ENCODE measurements at regions not wholly inside any gene's neighbourhood (a gene's known extent, or its start where the extent isn't known, plus 50 kb on each side); places are given as distances from the start of the nearest gene placed in this dataset.

DNA sequence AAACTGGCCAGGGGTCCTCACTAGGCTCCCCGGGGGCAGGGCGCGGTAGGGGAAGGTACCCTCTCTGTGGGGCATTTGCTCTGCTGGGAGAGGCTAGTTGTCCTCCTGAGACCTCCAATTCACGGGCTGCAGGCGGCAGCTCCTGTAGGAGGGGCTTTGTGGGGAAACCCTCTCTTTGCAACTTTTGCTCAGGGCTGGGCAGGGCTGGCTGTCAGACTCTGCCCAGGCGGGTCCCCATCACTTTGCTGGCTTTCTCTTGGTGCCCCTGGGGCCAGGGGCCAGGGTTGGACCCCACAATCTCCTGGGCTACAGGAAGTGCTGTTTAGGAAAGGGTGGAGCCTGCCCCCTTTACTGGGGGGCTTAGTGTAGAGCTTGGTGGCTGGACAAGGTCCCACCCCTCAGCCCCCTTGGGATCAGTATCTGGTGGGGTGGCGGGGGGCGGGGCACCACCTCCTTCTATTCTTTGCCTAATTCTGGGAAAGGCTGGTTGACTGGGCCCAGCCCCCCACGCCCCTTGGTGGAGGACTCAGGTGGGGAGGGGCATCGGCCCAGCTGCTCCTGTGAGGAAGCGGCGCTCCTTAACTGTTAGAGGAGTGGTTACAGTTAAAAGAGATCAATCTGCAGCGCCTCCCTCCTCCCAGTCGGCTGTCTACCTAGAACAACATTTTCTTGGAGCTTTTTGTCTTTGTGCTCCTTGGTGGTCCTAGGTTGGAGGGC, 918.7 kb downstream of the AACS start:
- Histone ChIP-seq H3K36me3 (ENCODE audit: control insufficient read depth in 1 of 2, insufficient read depth in 2 of 2, low read length in 2 of 2) (no peaks in the 10 kb centered on the region), H3K9me3 (ENCODE audit: control insufficient read depth in 1 of 2, low read length in 2 of 2) (no peaks in the 10 kb centered on the region), H3K4me3 (ENCODE audit: low read depth in 1 of 2, low read length in 2 of 2) (peak overlapping the region; percentile 36 to 56), H3K9ac (ENCODE audit: low read depth in 1 of 2, low read length in 2 of 2) (peak overlapping the region in 1 of 2 donors; percentile 54), H3K4me1 (ENCODE audit: control insufficient read depth in 1 of 2, insufficient read depth in 2 of 2, low read length in 2 of 2) (no peaks in the 10 kb centered on the region), H3K27me3 (ENCODE audit: control insufficient read depth in 1 of 2, insufficient read depth in 2 of 2, low read length in 2 of 2) (no peaks in the 10 kb centered on the region), H3K27ac (ENCODE audit: low read depth, low read length) (peak overlapping the region; percentile 26)

DNA sequence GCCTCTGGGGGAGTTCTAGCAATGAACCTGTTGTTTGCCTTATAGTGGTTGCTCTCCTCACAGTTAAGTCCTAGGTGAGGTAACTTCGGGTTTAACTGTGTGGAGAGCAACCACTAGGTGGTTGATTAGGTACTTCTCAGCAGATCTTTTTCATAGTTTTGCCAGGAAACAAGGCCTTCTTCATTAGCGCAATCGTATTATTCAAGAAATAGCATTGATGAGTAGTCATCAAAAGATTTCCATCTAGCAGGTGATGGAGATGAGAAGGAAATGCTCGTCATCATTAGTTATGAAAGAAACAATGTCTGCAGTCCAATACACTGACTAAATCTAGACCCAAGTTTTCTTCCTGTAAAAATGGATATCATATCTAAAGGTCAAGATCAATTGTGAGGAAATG, 923.3 kb downstream of the AACS start:
- Histone ChIP-seq H3K4me1 (ENCODE audit: control insufficient read depth in 1 of 2, insufficient read depth in 2 of 2, low read length in 2 of 2) (no peaks in the 10 kb centered on the region), H3K36me3 (ENCODE audit: control insufficient read depth in 1 of 2, insufficient read depth in 2 of 2, low read length in 2 of 2) (no peaks in the 10 kb centered on the region), H3K9me3 (ENCODE audit: control insufficient read depth in 1 of 2, low read length in 2 of 2) (no peaks in the 10 kb centered on the region), H3K27me3 (ENCODE audit: control insufficient read depth in 1 of 2, insufficient read depth in 2 of 2, low read length in 2 of 2) (no peaks in the 10 kb centered on the region), H3K9ac (ENCODE audit: low read depth in 1 of 2, low read length in 2 of 2) (no peak overlapping the region), H3K4me3 (ENCODE audit: low read depth in 1 of 2, low read length in 2 of 2) (no peak overlapping the region), H3K27ac (ENCODE audit: low read depth, low read length) (no peak overlapping the region)

GRCh38 chr12:125989696-125990095, 924.5 kb downstream of the AACS start:
- Histone ChIP-seq H3K27ac (ENCODE audit: low read depth, low read length) (no peak overlapping the region), H3K9ac (ENCODE audit: low read depth in 1 of 2, low read length in 2 of 2) (no peak overlapping the region), H3K4me1 (ENCODE audit: control insufficient read depth in 1 of 2, insufficient read depth in 2 of 2, low read length in 2 of 2) (no peaks in the 10 kb centered on the region), H3K27me3 (ENCODE audit: control insufficient read depth in 1 of 2, insufficient read depth in 2 of 2, low read length in 2 of 2) (no peaks in the 10 kb centered on the region), H3K4me3 (ENCODE audit: low read depth in 1 of 2, low read length in 2 of 2) (no peak overlapping the region), H3K36me3 (ENCODE audit: control insufficient read depth in 1 of 2, insufficient read depth in 2 of 2, low read length in 2 of 2) (no peaks in the 10 kb centered on the region), H3K9me3 (ENCODE audit: control insufficient read depth in 1 of 2, low read length in 2 of 2) (no peaks in the 10 kb centered on the region)

DNA sequence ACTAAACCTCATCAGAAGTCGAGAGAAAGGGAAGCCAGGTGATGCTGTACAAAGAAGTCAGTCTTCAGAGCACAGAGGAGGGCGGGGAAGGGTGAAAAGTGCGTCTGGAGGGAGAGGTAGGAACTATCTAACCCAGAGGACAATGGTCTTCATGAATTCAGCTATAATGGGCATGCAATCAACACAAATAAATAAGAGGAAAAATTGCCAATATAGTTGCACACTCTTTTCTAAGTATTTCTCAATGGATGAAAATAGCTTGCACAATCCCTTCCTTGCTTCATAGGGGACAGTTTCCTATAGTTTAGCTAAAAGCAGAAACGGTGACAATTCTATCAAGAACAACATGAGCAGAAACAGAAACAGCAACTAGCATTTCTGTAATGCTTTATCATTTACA, 931.2 kb downstream of the AACS start:
- Histone ChIP-seq H3K27me3 (ENCODE audit: control insufficient read depth in 1 of 2, insufficient read depth in 2 of 2, low read length in 2 of 2) (no peaks in the 10 kb centered on the region), H3K9ac (ENCODE audit: low read depth in 1 of 2, low read length in 2 of 2) (no peak overlapping the region), H3K4me1 (ENCODE audit: control insufficient read depth in 1 of 2, insufficient read depth in 2 of 2, low read length in 2 of 2) (no peaks in the 10 kb centered on the region), H3K9me3 (ENCODE audit: control insufficient read depth in 1 of 2, low read length in 2 of 2) (peaks cover 0 to 2% of the 10 kb centered on the region in 2 donors), H3K36me3 (ENCODE audit: control insufficient read depth in 1 of 2, insufficient read depth in 2 of 2, low read length in 2 of 2) (no peaks in the 10 kb centered on the region), H3K27ac (ENCODE audit: low read depth, low read length) (no peak overlapping the region), H3K4me3 (ENCODE audit: low read depth in 1 of 2, low read length in 2 of 2) (no peak overlapping the region)

GRCh38 chr12:125999628-126000027, 934.4 kb downstream of the AACS start:
- no peak overlapping the region for H3K9ac ChIP-seq (ENCODE audit: low read depth in 1 of 2, low read length in 2 of 2)
- no peaks in the 10 kb centered on the region for H3K36me3 ChIP-seq (ENCODE audit: control insufficient read depth in 1 of 2, insufficient read depth in 2 of 2, low read length in 2 of 2)
- peaks cover 11% of the 10 kb centered on the region in 2 donors for H3K9me3 ChIP-seq (ENCODE audit: control insufficient read depth in 1 of 2, low read length in 2 of 2)
- H3K4me1 ChIP-seq (ENCODE audit: control insufficient read depth in 1 of 2, insufficient read depth in 2 of 2, low read length in 2 of 2): no peaks in the 10 kb centered on the region
- no peak overlapping the region for H3K27ac ChIP-seq (ENCODE audit: low read depth, low read length)
- no peaks in the 10 kb centered on the region for H3K27me3 ChIP-seq (ENCODE audit: control insufficient read depth in 1 of 2, insufficient read depth in 2 of 2, low read length in 2 of 2)
- no peak overlapping the region for H3K4me3 ChIP-seq (ENCODE audit: low read depth in 1 of 2, low read length in 2 of 2)

DNA sequence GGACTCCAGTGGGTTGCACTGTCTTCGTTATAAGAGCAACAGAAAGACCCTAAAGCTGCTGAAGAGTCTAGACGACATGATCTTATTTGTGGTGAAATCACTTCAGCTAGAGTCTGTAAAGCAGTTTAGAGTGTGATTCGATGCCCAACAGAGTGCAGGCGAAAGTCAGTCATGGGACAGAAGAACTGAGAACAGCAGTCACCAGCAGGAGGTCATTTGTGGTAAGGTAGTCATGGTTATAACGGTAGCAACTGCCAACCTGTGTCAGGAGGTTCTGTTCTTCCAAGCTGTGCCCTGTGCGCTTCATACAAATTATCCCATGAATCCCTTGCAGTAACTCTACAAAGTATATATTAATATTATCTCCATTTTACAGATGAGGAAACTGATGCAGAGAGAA, 954.1 kb downstream of the AACS start:
- no peak overlapping the region for H3K27ac ChIP-seq (ENCODE audit: low read depth, low read length)
- no peaks in the 10 kb centered on the region for H3K27me3 ChIP-seq (ENCODE audit: control insufficient read depth in 1 of 2, insufficient read depth in 2 of 2, low read length in 2 of 2)
- H3K4me3 ChIP-seq (ENCODE audit: low read depth in 1 of 2, low read length in 2 of 2): no peak overlapping the region
- H3K4me1 ChIP-seq (ENCODE audit: control insufficient read depth in 1 of 2, insufficient read depth in 2 of 2, low read length in 2 of 2): no peaks in the 10 kb centered on the region
- H3K9me3 ChIP-seq (ENCODE audit: control insufficient read depth in 1 of 2, low read length in 2 of 2): peaks cover 11 to 21% of the 10 kb centered on the region in 2 donors
- H3K9ac ChIP-seq (ENCODE audit: low read depth in 1 of 2, low read length in 2 of 2): no peak overlapping the region
- no peaks in the 10 kb centered on the region for H3K36me3 ChIP-seq (ENCODE audit: control insufficient read depth in 1 of 2, insufficient read depth in 2 of 2, low read length in 2 of 2)

GRCh38 chr12:126021675-126022074, 956.4 kb downstream of the AACS start:
- Histone ChIP-seq H3K4me1 (ENCODE audit: control insufficient read depth in 1 of 2, insufficient read depth in 2 of 2, low read length in 2 of 2) (no peaks in the 10 kb centered on the region), H3K4me3 (ENCODE audit: low read depth in 1 of 2, low read length in 2 of 2) (no peak overlapping the region), H3K27me3 (ENCODE audit: control insufficient read depth in 1 of 2, insufficient read depth in 2 of 2, low read length in 2 of 2) (no peaks in the 10 kb centered on the region), H3K36me3 (ENCODE audit: control insufficient read depth in 1 of 2, insufficient read depth in 2 of 2, low read length in 2 of 2) (no peaks in the 10 kb centered on the region), H3K9me3 (ENCODE audit: control insufficient read depth in 1 of 2, low read length in 2 of 2) (peaks cover 6 to 16% of the 10 kb centered on the region in 2 donors), H3K9ac (ENCODE audit: low read depth in 1 of 2, low read length in 2 of 2) (no peak overlapping the region), H3K27ac (ENCODE audit: low read depth, low read length) (no peak overlapping the region)

DNA sequence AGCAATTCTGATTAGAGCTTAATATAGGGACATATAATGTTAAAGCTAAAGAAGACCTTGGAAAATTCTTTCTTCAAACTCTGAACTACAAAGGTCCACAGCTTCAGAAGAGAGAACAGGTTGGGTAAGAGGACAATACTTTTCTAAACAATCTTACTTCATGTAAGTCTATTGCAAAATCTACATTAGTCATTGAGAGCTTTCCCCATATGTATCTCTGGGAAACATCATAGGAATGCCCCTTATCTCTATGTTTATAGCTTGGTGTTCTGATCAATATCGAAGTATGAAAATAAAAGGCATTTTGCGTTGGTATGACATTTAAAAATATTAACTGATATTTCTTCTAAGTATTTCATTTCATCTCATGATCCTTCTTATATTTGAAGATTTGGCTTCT, 962.6 kb downstream of the AACS start:
- H3K9ac ChIP-seq (ENCODE audit: low read depth in 1 of 2, low read length in 2 of 2): no peak overlapping the region
- no peaks in the 10 kb centered on the region for H3K36me3 ChIP-seq (ENCODE audit: control insufficient read depth in 1 of 2, insufficient read depth in 2 of 2, low read length in 2 of 2)
- peaks cover 0 to 9% of the 10 kb centered on the region in 2 donors for H3K4me1 ChIP-seq (ENCODE audit: control insufficient read depth in 1 of 2, insufficient read depth in 2 of 2, low read length in 2 of 2)
- no peaks in the 10 kb centered on the region for H3K27me3 ChIP-seq (ENCODE audit: control insufficient read depth in 1 of 2, insufficient read depth in 2 of 2, low read length in 2 of 2)
- H3K4me3 ChIP-seq (ENCODE audit: low read depth in 1 of 2, low read length in 2 of 2): no peak overlapping the region
- peaks cover 0 to 4% of the 10 kb centered on the region in 2 donors for H3K9me3 ChIP-seq (ENCODE audit: control insufficient read depth in 1 of 2, low read length in 2 of 2)
- no peak overlapping the region for H3K27ac ChIP-seq (ENCODE audit: low read depth, low read length)

DNA sequence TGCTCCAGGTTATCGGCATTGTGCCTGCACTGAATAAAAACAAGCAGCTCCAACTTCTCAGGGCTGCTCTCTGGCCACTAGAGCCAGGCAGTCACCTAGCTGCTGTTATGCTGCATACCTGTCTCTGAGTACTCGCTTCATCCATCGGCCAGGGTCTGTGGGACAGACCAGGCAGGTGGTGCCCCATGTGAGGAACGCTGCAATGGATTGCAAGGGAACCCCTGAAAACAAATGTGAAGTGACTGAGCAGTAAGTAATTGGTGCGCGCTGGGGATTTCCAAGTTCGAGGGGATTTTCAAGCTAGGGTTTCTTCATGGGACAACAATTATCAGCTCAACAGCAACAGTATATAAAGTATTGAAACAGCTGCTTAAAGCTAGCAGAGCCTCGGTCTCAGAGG, 965.3 kb downstream of the AACS start:
- peaks cover 0 to 15% of the 10 kb centered on the region in 2 donors for H3K4me1 ChIP-seq (ENCODE audit: control insufficient read depth in 1 of 2, insufficient read depth in 2 of 2, low read length in 2 of 2)
- H3K27ac ChIP-seq (ENCODE audit: low read depth, low read length): no peak overlapping the region
- H3K4me3 ChIP-seq (ENCODE audit: low read depth in 1 of 2, low read length in 2 of 2): peak overlapping the region in 1 of 2 donors; percentile 26
- no peaks in the 10 kb centered on the region for H3K27me3 ChIP-seq (ENCODE audit: control insufficient read depth in 1 of 2, insufficient read depth in 2 of 2, low read length in 2 of 2)
- H3K9me3 ChIP-seq (ENCODE audit: control insufficient read depth in 1 of 2, low read length in 2 of 2): peaks cover 4 to 7% of the 10 kb centered on the region in 2 donors
- no peak overlapping the region for H3K9ac ChIP-seq (ENCODE audit: low read depth in 1 of 2, low read length in 2 of 2)
- H3K36me3 ChIP-seq (ENCODE audit: control insufficient read depth in 1 of 2, insufficient read depth in 2 of 2, low read length in 2 of 2): no peaks in the 10 kb centered on the region

- H3K4me3 ChIP-seq (ENCODE audit: low read depth in 1 of 2, low read length in 2 of 2): no peak overlapping the region
- peaks cover 10 to 11% of the 10 kb centered on the region in 2 donors for H3K9me3 ChIP-seq (ENCODE audit: control insufficient read depth in 1 of 2, low read length in 2 of 2)
- H3K27ac ChIP-seq (ENCODE audit: low read depth, low read length): no peak overlapping the region
- H3K4me1 ChIP-seq (ENCODE audit: control insufficient read depth in 1 of 2, insufficient read depth in 2 of 2, low read length in 2 of 2): peaks cover 0 to 19% of the 10 kb centered on the region in 2 donors
- H3K36me3 ChIP-seq (ENCODE audit: control insufficient read depth in 1 of 2, insufficient read depth in 2 of 2, low read length in 2 of 2): no peaks in the 10 kb centered on the region
- H3K27me3 ChIP-seq (ENCODE audit: control insufficient read depth in 1 of 2, insufficient read depth in 2 of 2, low read length in 2 of 2): no peaks in the 10 kb centered on the region
- no peak overlapping the region for H3K9ac ChIP-seq (ENCODE audit: low read depth in 1 of 2, low read length in 2 of 2)
Measured at GRCh38 chr12:126033751-126034150, 968.5 kb downstream of the AACS start.
